GM12891 (cell line): ENCODE measurements at regions not wholly inside any gene's neighbourhood (a gene's known extent, or its start where the extent isn't known, plus 50 kb on each side); places are given as distances from the start of the nearest gene placed in this dataset.

Experiments used
- POLR2A ChIP-seq: IDR thresholded peaks from 2 replicates; pipeline ENCODE4 v1.6.1; 2011; ENCODE audit warnings: low read depth, low read length, control low read depth
- SPI1 ChIP-seq: IDR thresholded peaks from 2 replicates; pipeline ENCODE4 v1.6.1; 2011; ENCODE audit warnings: low read depth, low read length, control low read depth
- TAF1 ChIP-seq: IDR thresholded peaks from 2 replicates; pipeline ENCODE4 v1.6.1; 2011; ENCODE audit warnings: low read depth, low read length, control low read depth

DNA sequence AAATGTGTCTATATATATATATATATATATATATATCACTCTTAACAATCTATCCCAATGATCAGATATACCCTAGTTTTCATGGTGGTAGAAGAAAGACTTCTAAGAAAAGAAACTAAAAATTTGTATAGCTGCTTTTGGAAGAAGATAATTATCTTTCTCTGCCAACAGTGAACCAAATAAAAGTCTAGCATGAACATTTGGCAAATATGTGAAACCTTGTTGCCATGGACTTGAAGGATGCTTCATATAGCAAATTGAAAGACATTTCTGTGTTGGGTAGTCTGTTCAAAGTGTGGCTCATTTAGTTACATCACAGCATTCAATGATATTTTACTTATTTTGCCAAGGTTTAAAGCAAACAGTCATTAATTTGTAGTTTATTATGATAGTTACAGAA lies 219.9 kb upstream of the NECTIN3 start:
- TF ChIP-seq POLR2A = no peak
- no peak for TF ChIP-seq TAF1
- no peak for TF ChIP-seq SPI1
